ENCODE measurements at regions not wholly inside any gene's neighbourhood (a gene's known extent, or its start where the extent isn't known, plus 50 kb on each side); places are given as distances from the start of the nearest gene placed in this dataset.

DNA sequence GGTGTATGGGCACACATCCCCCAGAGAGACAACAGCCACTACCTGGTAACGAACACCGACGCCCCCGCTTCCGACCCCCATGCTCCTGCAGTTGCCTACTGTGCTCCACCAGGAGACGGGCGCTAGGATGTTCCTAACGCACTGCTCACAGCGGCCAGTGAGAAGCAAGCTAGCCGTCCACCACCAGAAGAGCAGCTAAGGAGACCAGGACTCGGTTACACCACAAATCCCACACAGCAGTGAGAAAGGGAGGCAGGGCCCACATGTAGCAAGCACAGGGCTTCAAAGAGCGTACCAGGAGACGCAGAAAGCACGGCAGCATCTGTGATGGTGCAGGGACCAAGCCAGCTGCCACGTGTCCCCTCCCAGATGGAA is 117.0 kb downstream of the NCOR2 start:
- H3K27ac ChIP-seq (ENCODE audit: poor library complexity, severe bottlenecking): no peak overlapping the region

DNA sequence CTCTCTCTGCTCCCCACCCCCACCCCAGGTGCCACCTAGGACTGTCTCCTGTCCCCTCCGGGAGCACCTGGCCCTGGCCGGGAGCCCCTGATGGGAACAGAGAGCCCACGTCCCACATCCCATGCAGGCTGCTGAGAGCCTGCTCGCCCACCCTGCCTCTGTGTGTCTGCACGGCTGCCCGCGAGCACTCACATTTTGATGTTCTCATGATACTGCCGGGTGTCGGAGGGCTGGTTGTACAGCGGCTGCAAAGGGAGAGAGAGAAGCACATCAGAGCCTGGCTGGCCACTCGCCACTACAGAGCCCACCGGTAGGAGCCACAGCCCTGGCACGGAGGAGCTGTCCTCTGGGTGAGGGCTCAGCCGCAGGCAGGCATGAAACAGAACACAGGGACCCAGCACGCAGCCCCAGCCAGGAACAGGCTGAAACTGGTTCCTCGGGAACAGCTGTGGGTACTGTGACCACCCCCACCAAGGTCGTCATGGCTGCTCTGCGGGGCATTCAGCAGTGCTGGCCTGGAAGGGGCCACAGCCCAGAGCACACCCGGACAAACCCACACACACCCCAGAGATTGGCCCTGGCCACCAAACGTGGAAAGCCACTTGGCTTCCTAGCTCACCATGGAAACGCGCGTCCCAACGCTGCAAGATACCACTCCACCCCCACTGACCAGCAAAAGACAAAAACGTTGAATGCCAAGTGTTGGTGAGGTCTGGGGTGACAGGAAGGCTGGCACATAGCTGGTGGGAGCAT is 117.6 kb downstream of the NCOR2 start:
- Histone ChIP-seq H3K27me3 (ENCODE audit: insufficient read depth, poor library complexity, severe bottlenecking) (no peaks in the 10 kb centered on the region), H3K27ac (ENCODE audit: poor library complexity, severe bottlenecking) (no peak overlapping the region), H3K9me3 (ENCODE audit: severe bottlenecking) (no peaks in the 10 kb centered on the region), H3K4me1 (ENCODE audit: insufficient read depth, poor library complexity, severe bottlenecking) (peaks cover 5% of the 10 kb centered on the region), H3K36me3 (ENCODE audit: low read depth) (peaks cover 42% of the 10 kb centered on the region), H3K4me3 (ENCODE audit: severe bottlenecking) (no peak overlapping the region)
- TF ChIP-seq, protein P1, sequence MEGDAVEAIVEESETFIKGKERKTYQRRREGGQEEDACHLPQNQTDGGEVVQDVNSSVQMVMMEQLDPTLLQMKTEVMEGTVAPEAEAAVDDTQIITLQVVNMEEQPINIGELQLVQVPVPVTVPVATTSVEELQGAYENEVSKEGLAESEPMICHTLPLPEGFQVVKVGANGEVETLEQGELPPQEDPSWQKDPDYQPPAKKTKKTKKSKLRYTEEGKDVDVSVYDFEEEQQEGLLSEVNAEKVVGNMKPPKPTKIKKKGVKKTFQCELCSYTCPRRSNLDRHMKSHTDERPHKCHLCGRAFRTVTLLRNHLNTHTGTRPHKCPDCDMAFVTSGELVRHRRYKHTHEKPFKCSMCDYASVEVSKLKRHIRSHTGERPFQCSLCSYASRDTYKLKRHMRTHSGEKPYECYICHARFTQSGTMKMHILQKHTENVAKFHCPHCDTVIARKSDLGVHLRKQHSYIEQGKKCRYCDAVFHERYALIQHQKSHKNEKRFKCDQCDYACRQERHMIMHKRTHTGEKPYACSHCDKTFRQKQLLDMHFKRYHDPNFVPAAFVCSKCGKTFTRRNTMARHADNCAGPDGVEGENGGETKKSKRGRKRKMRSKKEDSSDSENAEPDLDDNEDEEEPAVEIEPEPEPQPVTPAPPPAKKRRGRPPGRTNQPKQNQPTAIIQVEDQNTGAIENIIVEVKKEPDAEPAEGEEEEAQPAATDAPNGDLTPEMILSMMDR (IDR thresholded peaks at IDR 0.05; ENCODE audit: poor library complexity, severe bottlenecking): no peak
- no peak for ATAC-seq (ENCODE audit: low read depth)
- no peak for DNase-seq (ENCODE audit: low spot score)

More for the DNA sequence above, 117.0 kb downstream of the NCOR2 start:
- no peaks in the 10 kb centered on the region for H3K27me3 ChIP-seq (ENCODE audit: insufficient read depth, poor library complexity, severe bottlenecking)
- peaks cover 44% of the 10 kb centered on the region for H3K36me3 ChIP-seq (ENCODE audit: low read depth)
- ATAC-seq (ENCODE audit: low read depth): no peak
- no peaks in the 10 kb centered on the region for H3K9me3 ChIP-seq (ENCODE audit: severe bottlenecking)
- peaks cover 5% of the 10 kb centered on the region for H3K4me1 ChIP-seq (ENCODE audit: insufficient read depth, poor library complexity, severe bottlenecking)
- TF ChIP-seq, protein P1 (IDR thresholded peaks at IDR 0.05; ENCODE audit: poor library complexity, severe bottlenecking): no peak
- H3K4me3 ChIP-seq (ENCODE audit: severe bottlenecking): no peak overlapping the region
- no peak for DNase-seq (ENCODE audit: low spot score)

DNA sequence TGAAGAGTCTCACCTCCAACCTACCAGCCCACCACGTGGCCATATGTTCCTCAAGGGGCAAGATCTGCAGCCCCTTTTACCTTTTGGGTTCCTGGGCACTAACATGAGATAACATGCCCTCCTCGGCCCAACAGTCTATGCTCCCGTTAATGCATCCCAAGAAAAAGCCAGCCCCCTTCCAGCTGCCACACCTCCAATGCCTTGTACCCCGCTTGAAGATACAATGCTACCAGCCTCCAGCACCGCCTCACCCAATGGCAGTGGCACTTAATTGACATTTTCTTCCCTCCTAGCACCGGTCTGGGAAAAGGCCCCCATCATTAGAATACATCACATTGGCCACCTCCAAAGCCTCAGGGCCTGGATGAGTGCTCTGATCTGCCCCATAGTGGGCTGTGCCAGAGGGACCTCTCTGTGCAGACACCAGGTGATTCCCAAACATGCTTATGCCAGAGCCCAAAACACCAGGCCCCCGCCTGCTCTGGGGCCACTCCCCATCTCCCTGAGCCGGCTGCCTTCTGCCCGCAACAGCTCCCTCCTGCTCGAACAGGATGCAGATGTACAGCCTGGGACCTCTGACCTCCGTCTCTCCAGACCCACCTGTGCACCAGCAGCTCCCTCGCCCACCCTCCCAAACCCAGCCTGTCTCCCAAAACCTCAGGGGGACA is 118.3 kb downstream of the NCOR2 start:
- peaks cover 42% of the 10 kb centered on the region for H3K36me3 ChIP-seq (ENCODE audit: low read depth)

DNA sequence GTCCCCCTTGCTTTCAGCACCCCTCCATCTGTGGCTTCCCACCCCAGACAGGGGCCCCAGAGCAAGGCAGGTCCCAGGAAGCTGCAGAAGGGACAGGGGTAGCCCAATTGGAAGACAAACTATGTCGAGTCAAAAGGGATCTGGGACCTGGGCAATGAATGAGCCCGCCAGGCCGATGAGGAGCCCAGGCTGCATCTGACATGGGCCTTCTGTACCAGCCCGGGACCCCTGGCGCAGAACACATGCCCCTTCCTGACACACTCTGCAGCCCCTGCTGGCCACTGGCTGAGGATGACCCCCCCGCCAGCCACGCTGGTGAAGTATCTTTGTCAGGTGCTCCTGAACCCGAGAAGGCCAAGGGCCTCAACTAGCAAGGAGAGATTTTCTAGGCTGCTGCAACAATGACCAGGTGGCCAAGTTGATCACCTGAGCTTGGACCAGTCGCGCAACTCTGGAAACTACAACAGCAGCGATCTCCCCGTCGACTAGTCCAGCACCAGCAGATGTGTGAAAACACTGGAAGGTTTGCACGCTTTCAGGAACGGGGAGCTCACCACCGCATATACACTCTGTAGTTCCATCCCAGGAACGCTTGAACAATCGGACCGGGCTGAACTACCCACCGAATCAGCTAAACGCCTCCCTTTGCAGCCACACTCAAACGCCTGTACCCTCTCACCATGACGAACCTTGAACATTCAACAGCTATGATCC is 119.0 kb downstream of the NCOR2 start:
- Histone ChIP-seq H3K4me1 (ENCODE audit: insufficient read depth, poor library complexity, severe bottlenecking) (no peaks in the 10 kb centered on the region), H3K4me3 (ENCODE audit: severe bottlenecking) (no peak overlapping the region), H3K27me3 (ENCODE audit: insufficient read depth, poor library complexity, severe bottlenecking) (no peaks in the 10 kb centered on the region), H3K36me3 (ENCODE audit: low read depth) (peaks cover 48% of the 10 kb centered on the region), H3K27ac (ENCODE audit: poor library complexity, severe bottlenecking) (no peak overlapping the region), H3K9me3 (ENCODE audit: severe bottlenecking) (no peaks in the 10 kb centered on the region)
- TF ChIP-seq, protein P1 (IDR thresholded peaks at IDR 0.05; ENCODE audit: poor library complexity, severe bottlenecking): no peak
- DNase-seq (ENCODE audit: low spot score): no peak
- ATAC-seq (ENCODE audit: low read depth): no peak

More for the DNA sequence above, 118.3 kb downstream of the NCOR2 start:
- Histone ChIP-seq H3K27me3 (ENCODE audit: insufficient read depth, poor library complexity, severe bottlenecking) (no peaks in the 10 kb centered on the region), H3K9me3 (ENCODE audit: severe bottlenecking) (no peaks in the 10 kb centered on the region), H3K4me1 (ENCODE audit: insufficient read depth, poor library complexity, severe bottlenecking) (peaks cover 5% of the 10 kb centered on the region), H3K4me3 (ENCODE audit: severe bottlenecking) (no peak overlapping the region), H3K27ac (ENCODE audit: poor library complexity, severe bottlenecking) (no peak overlapping the region)
- TF ChIP-seq, protein P1 (IDR thresholded peaks at IDR 0.05; ENCODE audit: poor library complexity, severe bottlenecking): no peak
- no peak for DNase-seq (ENCODE audit: low spot score)
- ATAC-seq (ENCODE audit: low read depth): no peak

Data from RWPE2 (cell line).